ENCODE measurements at regions not wholly inside any gene's neighbourhood (a gene's known extent, or its start where the extent isn't known, plus 50 kb on each side); places are given as distances from the start of the nearest gene placed in this dataset.
"Not testable (repeated sequence)": the region's sequence is repeated elsewhere in the genome, so short reads cannot be mapped to it uniquely, and the experiment has no call there.

GRCh38 chr6:26720663-26721218 lies 61.2 kb upstream of the ZNF322 start:
- H3K27me3 ChIP-seq (ENCODE audit: control insufficient read depth in 2 of 2, insufficient read depth in 2 of 2, low read length in 2 of 2); H3K9ac ChIP-seq (ENCODE audit: low read depth in 1 of 2, low read length in 2 of 2); H3K27ac ChIP-seq (ENCODE audit: low read depth in 2 of 2, low read length in 2 of 2); H3K9me3 ChIP-seq (ENCODE audit: control insufficient read depth in 2 of 2, low read length in 2 of 2); H3K4me1 ChIP-seq (ENCODE audit: control insufficient read depth in 2 of 2, insufficient read depth in 2 of 2, low read length in 2 of 2); H3K36me3 ChIP-seq (ENCODE audit: control insufficient read depth in 2 of 2, insufficient read depth in 2 of 2, low read length in 2 of 2); H3K4me3 ChIP-seq (ENCODE audit: low read length in 2 of 2): not testable (repeated sequence)

- H3K27ac ChIP-seq (ENCODE audit: low read depth in 2 of 2, low read length in 2 of 2); H3K9me3 ChIP-seq (ENCODE audit: control insufficient read depth in 2 of 2, low read length in 2 of 2); H3K4me1 ChIP-seq (ENCODE audit: control insufficient read depth in 2 of 2, insufficient read depth in 2 of 2, low read length in 2 of 2); H3K36me3 ChIP-seq (ENCODE audit: control insufficient read depth in 2 of 2, insufficient read depth in 2 of 2, low read length in 2 of 2); H3K27me3 ChIP-seq (ENCODE audit: control insufficient read depth in 2 of 2, insufficient read depth in 2 of 2, low read length in 2 of 2); H3K4me3 ChIP-seq (ENCODE audit: low read length in 2 of 2); H3K9ac ChIP-seq (ENCODE audit: low read depth in 1 of 2, low read length in 2 of 2): not testable (repeated sequence)
Observed at GRCh38 chr6:26730019-26730766, 70.6 kb upstream of the ZNF322 start.

DNA sequence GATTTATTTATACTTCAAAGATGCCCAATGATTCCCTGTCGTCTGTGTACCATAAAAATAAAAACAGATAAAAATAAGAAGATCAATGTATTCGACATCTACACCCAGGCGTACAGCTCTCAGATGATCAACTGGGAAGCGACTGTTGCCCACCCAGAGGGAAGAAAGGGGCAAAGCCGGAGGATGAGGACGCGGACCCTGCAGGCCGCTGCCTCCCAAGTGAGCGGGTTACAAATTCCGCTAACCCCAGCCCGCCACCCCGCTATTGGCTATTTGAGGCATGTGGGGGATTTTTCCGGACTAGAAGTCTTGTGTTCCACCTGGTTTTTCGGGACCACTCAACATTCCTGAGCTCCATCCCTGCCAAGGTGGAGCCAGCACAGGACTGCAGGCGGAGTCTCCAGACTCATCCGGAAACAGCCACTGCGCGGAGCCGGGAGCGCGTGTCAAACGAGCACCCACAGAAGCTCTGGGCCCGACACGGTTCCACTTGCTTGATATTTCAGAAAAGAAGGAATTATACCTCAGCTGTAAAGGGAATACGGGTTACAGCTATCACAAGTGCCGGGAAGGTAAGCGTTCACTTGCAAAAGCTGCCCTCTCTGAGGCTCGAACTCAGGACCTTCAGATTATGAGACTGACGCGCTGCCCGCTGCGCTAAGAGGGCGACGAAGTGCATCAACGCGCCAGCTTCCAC lies 75.4 kb upstream of the ZNF322 start:
- H3K4me1 ChIP-seq (ENCODE audit: control insufficient read depth in 2 of 2, insufficient read depth in 2 of 2, low read length in 2 of 2); H3K27me3 ChIP-seq (ENCODE audit: control insufficient read depth in 2 of 2, insufficient read depth in 2 of 2, low read length in 2 of 2); H3K9me3 ChIP-seq (ENCODE audit: control insufficient read depth in 2 of 2, low read length in 2 of 2); H3K36me3 ChIP-seq (ENCODE audit: control insufficient read depth in 2 of 2, insufficient read depth in 2 of 2, low read length in 2 of 2); H3K27ac ChIP-seq (ENCODE audit: low read depth in 2 of 2, low read length in 2 of 2); H3K4me3 ChIP-seq (ENCODE audit: low read length in 2 of 2); H3K9ac ChIP-seq (ENCODE audit: low read depth in 1 of 2, low read length in 2 of 2): not testable (repeated sequence)

DNA sequence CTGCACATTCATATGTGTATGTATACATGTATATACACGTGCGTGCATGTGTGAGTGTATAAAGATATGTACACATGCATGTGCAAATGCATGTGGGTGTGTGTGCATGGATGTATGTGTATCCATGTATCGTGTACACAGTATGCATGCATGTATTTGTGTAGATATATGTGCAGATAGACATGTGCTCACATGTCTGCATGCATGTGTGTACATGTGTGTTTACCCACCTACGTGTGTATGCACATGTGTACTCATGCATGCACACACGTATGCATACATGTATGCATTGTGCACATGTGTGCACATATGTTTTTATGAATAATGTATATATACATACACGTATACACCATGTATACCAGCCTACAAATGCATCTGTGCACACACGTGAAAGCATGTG lies 80.3 kb upstream of the ZNF322 start:
- Histone ChIP-seq H3K27me3 (ENCODE audit: control insufficient read depth in 2 of 2, insufficient read depth in 2 of 2, low read length in 2 of 2) (peaks cover 6 to 9% of the 10 kb centered on the region in 2 donors), H3K36me3 (ENCODE audit: control insufficient read depth in 2 of 2, insufficient read depth in 2 of 2, low read length in 2 of 2) (no peaks in the 10 kb centered on the region), H3K4me3 (ENCODE audit: low read length in 2 of 2) (no peak overlapping the region), H3K4me1 (ENCODE audit: control insufficient read depth in 2 of 2, insufficient read depth in 2 of 2, low read length in 2 of 2) (no peaks in the 10 kb centered on the region), H3K9ac (ENCODE audit: low read depth in 1 of 2, low read length in 2 of 2) (no peak overlapping the region), H3K9me3 (ENCODE audit: control insufficient read depth in 2 of 2, low read length in 2 of 2) (peaks cover 4 to 9% of the 10 kb centered on the region in 2 donors), H3K27ac (ENCODE audit: low read depth in 2 of 2, low read length in 2 of 2) (no peak overlapping the region)

DNA sequence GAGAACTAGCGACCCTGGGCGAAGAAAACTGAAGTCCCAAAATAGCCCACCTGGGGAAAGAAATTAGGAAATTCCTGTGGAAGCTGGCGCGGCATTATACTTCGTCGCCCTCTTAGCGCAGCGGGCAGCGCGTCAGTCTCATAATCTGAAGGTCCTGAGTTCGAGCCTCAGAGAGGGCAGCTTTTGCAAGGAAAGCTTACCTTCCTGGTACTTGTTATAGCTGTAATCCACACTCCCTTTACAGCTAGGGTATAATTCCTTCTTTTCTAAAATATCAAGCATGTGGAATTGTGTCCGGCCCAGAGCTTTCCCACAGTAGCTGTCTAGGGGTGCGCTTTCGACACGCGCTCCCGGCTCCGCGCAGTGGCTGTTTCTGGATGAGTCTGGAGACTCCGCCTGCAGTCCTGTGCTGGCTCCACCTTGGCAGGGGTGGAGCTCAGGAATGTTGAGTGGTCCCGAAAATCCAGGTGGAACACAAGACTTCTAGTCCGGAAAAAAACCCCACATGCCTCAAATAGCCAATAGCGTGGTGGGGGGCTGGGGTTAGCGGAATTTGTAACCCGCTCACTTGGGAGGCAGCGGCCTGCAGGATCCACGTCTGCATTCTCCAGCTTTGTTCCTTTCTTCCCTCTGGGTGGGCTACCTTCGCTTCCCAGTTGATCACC lies 83.7 kb upstream of the ZNF322 start:
- Histone ChIP-seq H3K4me1 (ENCODE audit: control insufficient read depth in 2 of 2, insufficient read depth in 2 of 2, low read length in 2 of 2) (no peaks in the 10 kb centered on the region), H3K36me3 (ENCODE audit: control insufficient read depth in 2 of 2, insufficient read depth in 2 of 2, low read length in 2 of 2) (no peaks in the 10 kb centered on the region), H3K9me3 (ENCODE audit: control insufficient read depth in 2 of 2, low read length in 2 of 2) (peaks cover 4 to 9% of the 10 kb centered on the region in 2 donors), H3K27me3 (ENCODE audit: control insufficient read depth in 2 of 2, insufficient read depth in 2 of 2, low read length in 2 of 2) (peaks cover 9 to 12% of the 10 kb centered on the region in 2 donors), H3K27ac (ENCODE audit: low read depth in 2 of 2, low read length in 2 of 2) (no peak overlapping the region), H3K4me3 (ENCODE audit: low read length in 2 of 2) (no peak overlapping the region), H3K9ac (ENCODE audit: low read depth in 1 of 2, low read length in 2 of 2) (no peak overlapping the region)

GRCh38 chr6:26743941-26744699 lies 84.6 kb upstream of the ZNF322 start:
- Histone ChIP-seq H3K9me3 (ENCODE audit: control insufficient read depth in 2 of 2, low read length in 2 of 2) (peaks cover 4 to 9% of the 10 kb centered on the region in 2 donors), H3K27ac (ENCODE audit: low read depth in 2 of 2, low read length in 2 of 2) (no peak overlapping the region), H3K4me1 (ENCODE audit: control insufficient read depth in 2 of 2, insufficient read depth in 2 of 2, low read length in 2 of 2) (no peaks in the 10 kb centered on the region), H3K4me3 (ENCODE audit: low read length in 2 of 2) (no peak overlapping the region), H3K9ac (ENCODE audit: low read depth in 1 of 2, low read length in 2 of 2) (no peak overlapping the region), H3K27me3 (ENCODE audit: control insufficient read depth in 2 of 2, insufficient read depth in 2 of 2, low read length in 2 of 2) (peaks cover 9 to 15% of the 10 kb centered on the region in 2 donors), H3K36me3 (ENCODE audit: control insufficient read depth in 2 of 2, insufficient read depth in 2 of 2, low read length in 2 of 2) (no peaks in the 10 kb centered on the region)

- not testable (repeated sequence) for H3K4me1 ChIP-seq (ENCODE audit: control insufficient read depth in 2 of 2, insufficient read depth in 2 of 2, low read length in 2 of 2); H3K9ac ChIP-seq (ENCODE audit: low read depth in 1 of 2, low read length in 2 of 2); H3K36me3 ChIP-seq (ENCODE audit: control insufficient read depth in 2 of 2, insufficient read depth in 2 of 2, low read length in 2 of 2); H3K27ac ChIP-seq (ENCODE audit: low read depth in 2 of 2, low read length in 2 of 2); H3K4me3 ChIP-seq (ENCODE audit: low read length in 2 of 2); H3K9me3 ChIP-seq (ENCODE audit: control insufficient read depth in 2 of 2, low read length in 2 of 2)
- peaks cover 9 to 17% of the 10 kb centered on the region in 2 donors for H3K27me3 ChIP-seq (ENCODE audit: control insufficient read depth in 2 of 2, insufficient read depth in 2 of 2, low read length in 2 of 2)
Observed at GRCh38 chr6:26744837-26745282, 85.3 kb upstream of the ZNF322 start.

GRCh38 chr6:26745964-26746363 lies 86.4 kb upstream of the ZNF322 start:
- H3K27ac ChIP-seq (ENCODE audit: low read depth in 2 of 2, low read length in 2 of 2); H3K9me3 ChIP-seq (ENCODE audit: control insufficient read depth in 2 of 2, low read length in 2 of 2); H3K9ac ChIP-seq (ENCODE audit: low read depth in 1 of 2, low read length in 2 of 2); H3K4me1 ChIP-seq (ENCODE audit: control insufficient read depth in 2 of 2, insufficient read depth in 2 of 2, low read length in 2 of 2); H3K4me3 ChIP-seq (ENCODE audit: low read length in 2 of 2); H3K36me3 ChIP-seq (ENCODE audit: control insufficient read depth in 2 of 2, insufficient read depth in 2 of 2, low read length in 2 of 2): not testable (repeated sequence)
- peaks cover 9 to 17% of the 10 kb centered on the region in 2 donors for H3K27me3 ChIP-seq (ENCODE audit: control insufficient read depth in 2 of 2, insufficient read depth in 2 of 2, low read length in 2 of 2)

GRCh38 chr6:26749126-26749758 lies 89.7 kb upstream of the ZNF322 start:
- H3K27ac ChIP-seq (ENCODE audit: low read depth in 2 of 2, low read length in 2 of 2) = not testable (repeated sequence)

More at GRCh38 chr6:26749126-26749758, 89.7 kb upstream of the ZNF322 start:
- not testable (repeated sequence) for H3K36me3 ChIP-seq (ENCODE audit: control insufficient read depth in 2 of 2, insufficient read depth in 2 of 2, low read length in 2 of 2); H3K9ac ChIP-seq (ENCODE audit: low read depth in 1 of 2, low read length in 2 of 2); H3K4me1 ChIP-seq (ENCODE audit: control insufficient read depth in 2 of 2, insufficient read depth in 2 of 2, low read length in 2 of 2); H3K9me3 ChIP-seq (ENCODE audit: control insufficient read depth in 2 of 2, low read length in 2 of 2); H3K4me3 ChIP-seq (ENCODE audit: low read length in 2 of 2)
- H3K27me3 ChIP-seq (ENCODE audit: control insufficient read depth in 2 of 2, insufficient read depth in 2 of 2, low read length in 2 of 2) = peaks cover 5 to 16% of the 10 kb centered on the region in 2 donors

All from mucosa of rectum (tissue), 2 donors.